Liver (tissue), 8 donors: ENCODE measurements at regions not wholly inside any gene's neighbourhood (a gene's known extent, or its start where the extent isn't known, plus 50 kb on each side); places are given as distances from the start of the nearest gene placed in this dataset.

Experiments
- DNase-seq: peaks from one replicate; pipeline ENCODE4 v3.0.0-alpha.2; 2017; ENCODE audit warnings: low spot score
- H3K27ac ChIP-seq, 2 donors: one replicate each; pipeline ENCODE4 v1.7.0; 2013; ENCODE audit warnings: inconsistent platforms in 2 of 2, low read length in 2 of 2, control low read depth in 1 of 2, low read depth in 1 of 2, mild to moderate bottlenecking in 1 of 2
- H3K27me3 ChIP-seq, 4 donors: one replicate each; pipeline versions ENCODE4 v1.6.1 to v1.7.0; 2013; ENCODE audit warnings: low read length in 3 of 4, inconsistent platforms in 1 of 4, mild to moderate bottlenecking in 1 of 4, moderate library complexity in 1 of 4; ENCODE audit not compliant: control insufficient read depth in 4 of 4, insufficient read depth in 4 of 4
- H3K36me3 ChIP-seq, 4 donors: one replicate each; pipeline versions ENCODE4 v1.6.1 to v1.7.0; 2013; ENCODE audit warnings: low read length in 3 of 4, mild to moderate bottlenecking in 3 of 4, low read depth in 1 of 4, moderate library complexity in 1 of 4; ENCODE audit not compliant: control insufficient read depth in 4 of 4, insufficient read depth in 3 of 4
- H3K4me1 ChIP-seq, 4 donors: one replicate each; pipeline versions ENCODE4 v1.6.1 to v1.7.0; 2013; ENCODE audit warnings: low read length in 3 of 4, mild to moderate bottlenecking in 3 of 4, moderate library complexity in 1 of 4; ENCODE audit not compliant: control insufficient read depth in 4 of 4, insufficient read depth in 4 of 4
- H3K4me3 ChIP-seq, 3 donors: one replicate each; pipeline versions ENCODE4 v1.6.1 to v1.7.0; 2013; ENCODE audit warnings: low read length in 3 of 3, control low read depth in 1 of 3, low read depth in 1 of 3, mild to moderate bottlenecking in 1 of 3
- H3K9ac ChIP-seq, 2 donors: one replicate each; pipeline ENCODE4 v1.7.0; 2013; ENCODE audit warnings: low read length in 2 of 2, mild to moderate bottlenecking in 2 of 2, moderate library complexity in 2 of 2, control low read depth in 1 of 2, low read depth in 1 of 2
- H3K9me3 ChIP-seq, 4 donors: one replicate each; pipeline versions ENCODE4 v1.6.1 to v1.7.0; 2013; ENCODE audit warnings: low read length in 3 of 4; ENCODE audit not compliant: control insufficient read depth in 4 of 4
- CTCF ChIP-seq: fragments of 150-350 bp; IDR thresholded peaks from 2 replicates; pipeline ENCODE4 v1.5.1; 2017; ENCODE audit warnings: improper control_type of control experiment, low read depth, low read length; ENCODE audit not compliant: missing input control
- EGR1 ChIP-seq, 2 donors: IDR thresholded peaks; 2 replicates each; pipeline ENCODE4 v1.6.1; 2016 to 2018; ENCODE audit warnings: antibody characterized with exemption in 2 of 2, low read depth in 2 of 2
- FOXA1 ChIP-seq: IDR thresholded peaks from 2 replicates; pipeline ENCODE4 v1.6.1; 2016; ENCODE audit warnings: antibody characterized with exemption
- FOXA2 ChIP-seq: IDR thresholded peaks from 2 replicates; pipeline ENCODE4 v1.6.1; 2016; ENCODE audit warnings: antibody characterized with exemption
- HNF4A ChIP-seq, 2 donors: conservative IDR thresholded peaks; 2 replicates each; pipeline ENCODE4 v1.6.1; 2016; ENCODE audit warnings: antibody characterized with exemption in 2 of 2, mild to moderate bottlenecking in 2 of 2
- HNF4G ChIP-seq: IDR thresholded peaks from 2 replicates; pipeline ENCODE4 v1.6.1; 2016; ENCODE audit warnings: antibody characterized with exemption
- JUND ChIP-seq, 2 donors: IDR thresholded peaks; 2 replicates each; pipeline ENCODE4 v1.6.1; 2016; ENCODE audit warnings: antibody characterized with exemption in 2 of 2
- MAX ChIP-seq: IDR thresholded peaks from 2 replicates; pipeline ENCODE4 v1.6.1; 2016; ENCODE audit warnings: antibody characterized with exemption
- NR2F2 ChIP-seq: IDR thresholded peaks from 2 replicates; pipeline ENCODE4 v1.6.1; 2016; ENCODE audit warnings: antibody characterized with exemption
- RAD21 ChIP-seq, 2 donors: IDR thresholded peaks; 2 replicates each; pipeline ENCODE4 v1.6.1; 2016; ENCODE audit warnings: antibody characterized with exemption in 2 of 2, mild to moderate bottlenecking in 2 of 2
- RXRA ChIP-seq, 2 donors: IDR thresholded peaks; 2 replicates each; pipeline ENCODE4 v1.6.1; 2017 to 2018; ENCODE audit warnings: antibody characterized with exemption in 2 of 2, mild to moderate bottlenecking in 1 of 2
- SP1 ChIP-seq: IDR thresholded peaks from 2 replicates; pipeline ENCODE4 v1.6.1; 2018; ENCODE audit warnings: antibody characterized with exemption, mild to moderate bottlenecking
- YY1 ChIP-seq: IDR thresholded peaks from 2 replicates; pipeline ENCODE4 v1.6.1; 2016; ENCODE audit warnings: antibody characterized with exemption, mild to moderate bottlenecking
- WGBS: extraction: QIAGEN DNeasy Blood & Tissue Kit; methylation state at CpG from one replicate; pipeline ENCODE4 v1.1.7; 2013; 5-methylcytosine and 5-hydroxymethylcytosine counted together
- TF ChIP-seq, protein P1 (sequence below): IDR thresholded peaks from 2 replicates; pipeline ENCODE4 v1.6.1; 2016; ENCODE audit warnings: antibody characterized with exemption
- donor health status: healthy.
- donor health status: healthy.
- donor health status: healthy.
- donor health status: healthy.
- donor health status: healthy.

DNA sequence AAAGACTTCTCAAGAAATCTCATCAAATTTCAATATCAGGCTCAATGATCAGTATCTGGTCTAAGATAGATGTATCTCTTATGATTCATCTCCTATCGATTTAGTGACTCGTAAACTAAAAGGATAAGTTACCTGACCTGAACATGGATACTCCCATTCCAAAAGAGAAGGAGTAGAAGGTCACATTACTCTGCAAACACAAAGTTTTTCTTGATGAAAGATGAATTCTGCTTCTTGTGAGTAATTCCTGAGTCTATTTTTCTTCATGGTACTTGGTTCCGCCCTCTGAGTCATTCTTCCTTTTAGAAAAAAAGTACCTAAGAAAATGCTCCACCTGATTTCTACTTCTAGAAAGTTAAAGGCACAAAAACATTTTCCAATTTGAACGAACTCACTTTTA, 223.1 kb upstream of the SLIT2 start:
- no peaks in the 10 kb centered on the region for H3K4me1 ChIP-seq
- H3K36me3 ChIP-seq: no peaks in the 10 kb centered on the region
- no peak overlapping the region for H3K4me3 ChIP-seq
- no peaks in the 10 kb centered on the region for H3K27me3 ChIP-seq
- TF ChIP-seq MAX: no peak
- no peak for TF ChIP-seq RAD21 (IDR thresholded peaks at IDR 0.05)
- no peak for TF ChIP-seq HNF4A (conservative IDR thresholded peaks at IDR 0.05)
- no peak for TF ChIP-seq SP1
- TF ChIP-seq, protein P1, sequence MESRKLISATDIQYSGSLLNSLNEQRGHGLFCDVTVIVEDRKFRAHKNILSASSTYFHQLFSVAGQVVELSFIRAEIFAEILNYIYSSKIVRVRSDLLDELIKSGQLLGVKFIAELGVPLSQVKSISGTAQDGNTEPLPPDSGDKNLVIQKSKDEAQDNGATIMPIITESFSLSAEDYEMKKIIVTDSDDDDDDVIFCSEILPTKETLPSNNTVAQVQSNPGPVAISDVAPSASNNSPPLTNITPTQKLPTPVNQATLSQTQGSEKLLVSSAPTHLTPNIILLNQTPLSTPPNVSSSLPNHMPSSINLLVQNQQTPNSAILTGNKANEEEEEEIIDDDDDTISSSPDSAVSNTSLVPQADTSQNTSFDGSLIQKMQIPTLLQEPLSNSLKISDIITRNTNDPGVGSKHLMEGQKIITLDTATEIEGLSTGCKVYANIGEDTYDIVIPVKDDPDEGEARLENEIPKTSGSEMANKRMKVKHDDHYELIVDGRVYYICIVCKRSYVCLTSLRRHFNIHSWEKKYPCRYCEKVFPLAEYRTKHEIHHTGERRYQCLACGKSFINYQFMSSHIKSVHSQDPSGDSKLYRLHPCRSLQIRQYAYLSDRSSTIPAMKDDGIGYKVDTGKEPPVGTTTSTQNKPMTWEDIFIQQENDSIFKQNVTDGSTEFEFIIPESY: no peak
- no peak for TF ChIP-seq JUND (IDR thresholded peaks at IDR 0.05)
- no peak for TF ChIP-seq CTCF
- no peak for TF ChIP-seq YY1
- TF ChIP-seq FOXA2: no peak
- no peak overlapping the region for H3K9ac ChIP-seq
- 78% methylated on average over 4 of the region's 4 CpGs for WGBS
- no peak for DNase-seq
- H3K9me3 ChIP-seq: no peaks in the 10 kb centered on the region
- no peak overlapping the region for H3K27ac ChIP-seq

- Histone ChIP-seq H3K27ac (no peak overlapping the region), H3K27me3 (no peaks in the 10 kb centered on the region), H3K4me1 (no peaks in the 10 kb centered on the region), H3K36me3 (no peaks in the 10 kb centered on the region), H3K9me3 (no peaks in the 10 kb centered on the region), H3K4me3 (no peak overlapping the region), H3K9ac (no peak overlapping the region)
- 80% methylated on average over 2 of the region's 2 CpGs for WGBS
- TF ChIP-seq FOXA2 (no peak), RAD21 (IDR thresholded peaks at IDR 0.05) (no peak), EGR1 (IDR thresholded peaks at IDR 0.05; ENCODE audit: low read depth in 2 of 2) (no peak), HNF4G (no peak), HNF4A (conservative IDR thresholded peaks at IDR 0.05) (no peak), MAX (no peak), RXRA (IDR thresholded peaks at IDR 0.05) (no peak), NR2F2 (no peak), FOXA1 (no peak), SP1 (no peak)
- TF ChIP-seq, protein P1: no peak
- no peak for DNase-seq
Observed at GRCh38 chr4:20026456-20026855, 225.2 kb upstream of the SLIT2 start.
